Heart left ventricle (tissue), 13 donors: ENCODE measurements at regions not wholly inside any gene's neighbourhood (a gene's known extent, or its start where the extent isn't known, plus 50 kb on each side); places are given as distances from the start of the nearest gene placed in this dataset.

ENCODE experiments used
- CTCF ChIP-seq, 12 donors: fragments of 200-600 bp; sonication (generic) in 4 of 12; IDR thresholded peaks; one replicate each; pipeline versions ENCODE4 v1.5.0 to v1.8.0; 2018 to 2022; ENCODE audit warnings: antibody characterized with exemption in 12 of 12, mild to moderate bottlenecking in 5 of 12
- POLR2A ChIP-seq, 2 donors: fragments of 450-650 bp; IDR thresholded peaks; one replicate each; pipeline ENCODE4 v1.6.1; 2017; ENCODE audit warnings: antibody characterized with exemption in 2 of 2, mild to moderate bottlenecking in 2 of 2, moderate library complexity in 2 of 2
- donor health status: ischemic (EF 13 %, LVEDD 7.1; RV severe dilation, severe dysfunction).
- donor health status: DM: no; HTN: yes; CAD: no.
- donor health status: DM: no; HTN: no; CAD: no.
- donor health status: ischemic (EF 25% LVEDD 6.9; RV normal size, moderate dysfunction).
- donor health status: ischemic (EF 25% LVEDD 5.7; RV mildly dilated, moderate dysfunction).
- donor health status: ischemic (EF 35%, LVEDD 5.7; RV mildly dilated, moderate dysfunction).
- donor health status: nonischemic (EF 11% LVEDD 7.7; RV severe dilation, severe dysfunction).
- donor health status: DM: yes; HTN: yes; CAD: no.
- donor health status: PGD.
- donor health status: ischemic (EF 29% LVEDD 5.4; RV normal size, mild dysfunction).
- donor health status: nonischemic (EF 23%, LVEDD 6.1; RV moderate dilation, normal function).

DNA sequence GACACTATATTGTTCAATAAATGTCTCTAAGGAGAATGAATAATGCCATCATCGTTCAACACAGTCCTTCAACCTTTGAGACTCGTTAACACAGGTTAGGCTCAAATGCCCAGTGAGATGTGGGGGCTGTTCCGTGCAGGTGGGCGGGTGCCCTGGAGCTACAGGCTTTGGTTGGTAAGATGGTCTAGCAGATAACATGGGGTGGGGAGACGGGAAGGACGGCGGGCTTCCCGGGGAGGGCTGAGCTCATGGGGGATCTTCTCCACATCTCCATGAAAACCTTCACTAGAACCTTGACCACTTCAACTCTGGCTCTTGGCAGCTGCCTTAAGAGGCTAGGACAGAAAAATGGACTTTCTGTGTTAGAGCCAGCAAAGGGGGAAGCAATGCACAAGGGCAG is 134.1 kb upstream of the TCERG1L start:
- no peak for TF ChIP-seq CTCF (IDR thresholded peaks at IDR 0.05)
- no peak for TF ChIP-seq POLR2A (IDR thresholded peaks at IDR 0.05)
